Right cardiac atrium (tissue), 5 donors: ENCODE measurements at regions not wholly inside any gene's neighbourhood (a gene's known extent, or its start where the extent isn't known, plus 50 kb on each side); places are given as distances from the start of the nearest gene placed in this dataset.

Experiments
- ATAC-seq, 2 donors: fragments of 200-7000 bp; cut with Tn5 transposase; one replicate each; pipeline versions ENCODE4 v1.8.0 to v1.9.1; 2020; ENCODE audit warnings: moderate library complexity in 2 of 2, mild to moderate bottlenecking in 1 of 2
- DNase-seq, 3 donors: peaks; one replicate each; pipeline ENCODE4 v3.0.0-alpha.2; 2020
- H3K27ac ChIP-seq: one replicate; pipeline ENCODE4 v1.5.1; 2013; ENCODE audit warnings: mild to moderate bottlenecking, low read length, control low read depth, moderate library complexity
- H3K27me3 ChIP-seq: one replicate; pipeline ENCODE4 v1.6.1; 2013; ENCODE audit not compliant: control insufficient read depth, insufficient read depth
- H3K4me1 ChIP-seq: one replicate; pipeline ENCODE4 v1.6.1; 2013; ENCODE audit warnings: low read length; ENCODE audit not compliant: control insufficient read depth, insufficient read depth
- H3K4me3 ChIP-seq: one replicate; pipeline ENCODE4 v1.5.1; 2013; ENCODE audit warnings: low read length, control low read depth
- H3K9me3 ChIP-seq: one replicate; pipeline ENCODE4 v1.6.1; 2013; ENCODE audit warnings: low read length; ENCODE audit not compliant: control insufficient read depth
- WGBS: extraction: QIAGEN DNeasy Blood & Tissue Kit; methylation state at CpG from one replicate; pipeline ENCODE4 v1.1.7; 2013; 5-methylcytosine and 5-hydroxymethylcytosine counted together
- intact Hi-C, 4 donors: fragments of 100-400 bp; cut with DNase I; formaldehyde crosslinking; loops; one replicate each; pipeline versions ENCODE4 v1.11.0 to v1.14.0; 2022 to 2023
- donor health status: healthy with polysubstance abuse.
- donor health status: DM: no; HTN: yes; CAD: no.
- donor health status: DM: no; HTN: no; CAD: no.
- donor health status: DM: no; HTN: yes; CAD: no; lungs with severe emphysema.
- donor health status: DM: yes; HTN: yes; CAD: no.

DNA sequence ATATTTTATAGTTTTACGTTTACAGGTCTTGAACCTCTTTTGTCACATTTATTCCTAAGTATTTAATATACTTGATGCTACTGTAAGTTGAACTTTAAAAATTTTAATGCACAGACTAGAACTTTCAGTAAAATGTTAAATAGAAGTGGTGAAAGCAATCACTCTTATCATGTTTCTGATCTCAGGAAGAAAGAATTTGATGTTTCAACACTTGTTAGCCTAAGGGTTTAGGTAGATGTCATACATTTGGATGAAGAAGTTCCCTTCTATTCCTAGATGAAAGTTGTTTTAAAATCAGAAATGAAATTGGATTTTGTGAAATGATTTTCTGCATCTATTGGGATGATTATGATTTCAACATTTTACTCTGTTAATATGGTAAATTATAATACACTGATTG lies 63.6 kb upstream of the TTLL7 start:
- Histone ChIP-seq H3K9me3 (no peaks in the 10 kb centered on the region), H3K4me1 (no peaks in the 10 kb centered on the region), H3K27ac (no peak overlapping the region), H3K27me3 (no peaks in the 10 kb centered on the region), H3K4me3 (no peak overlapping the region)
- 91% methylated on average over 1 of the region's 1 CpG for WGBS
- ATAC-seq (no peak), DNase-seq (no peak)
- intact Hi-C loops = no loop called here

DNA sequence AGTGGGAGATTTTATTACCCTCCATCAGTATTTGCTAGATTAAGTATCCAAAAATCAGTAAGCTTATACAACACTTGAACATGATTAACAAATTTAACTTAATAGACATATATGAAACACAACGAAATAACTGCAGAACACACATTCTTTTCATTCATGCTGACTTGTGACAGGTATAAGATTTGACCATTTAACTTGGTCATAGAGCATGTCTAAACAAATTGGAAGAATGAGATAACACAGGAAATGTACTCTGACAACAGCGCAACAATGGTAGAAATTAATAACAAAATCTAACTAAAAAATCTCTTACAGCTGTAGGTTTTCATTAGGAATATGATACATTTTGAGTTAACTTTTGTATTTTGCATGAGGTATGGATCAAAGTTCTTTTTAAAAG lies 62.4 kb upstream of the TTLL7 start:
- Histone ChIP-seq H3K27me3 (no peaks in the 10 kb centered on the region), H3K4me3 (no peak overlapping the region), H3K9me3 (no peaks in the 10 kb centered on the region), H3K4me1 (no peaks in the 10 kb centered on the region), H3K27ac (no peak overlapping the region)
- ATAC-seq (no peak), DNase-seq (no peak)
- intact Hi-C loops = no loop called here
- 81% methylated on average over 2 of the region's 2 CpGs for WGBS

DNA sequence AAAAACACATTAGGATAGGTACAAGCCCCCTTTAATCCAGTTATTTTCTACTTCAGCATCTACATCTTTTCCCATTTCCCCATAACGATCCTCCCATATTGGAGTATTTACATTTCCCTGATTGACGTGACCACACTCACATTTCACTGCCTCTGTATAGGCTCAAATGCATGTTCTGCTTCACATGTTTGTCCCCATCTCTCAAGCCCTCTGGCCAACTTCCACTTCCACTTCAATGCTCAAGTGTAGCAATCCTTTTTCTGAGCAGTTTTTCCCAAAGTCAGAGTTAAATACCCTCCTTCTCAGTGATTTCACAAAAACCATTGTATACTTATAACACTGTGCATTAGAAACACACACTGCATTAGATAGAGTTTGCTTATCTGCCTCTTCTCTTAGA lies 61.8 kb upstream of the TTLL7 start:
- intact Hi-C loops = no loop called here

DNA sequence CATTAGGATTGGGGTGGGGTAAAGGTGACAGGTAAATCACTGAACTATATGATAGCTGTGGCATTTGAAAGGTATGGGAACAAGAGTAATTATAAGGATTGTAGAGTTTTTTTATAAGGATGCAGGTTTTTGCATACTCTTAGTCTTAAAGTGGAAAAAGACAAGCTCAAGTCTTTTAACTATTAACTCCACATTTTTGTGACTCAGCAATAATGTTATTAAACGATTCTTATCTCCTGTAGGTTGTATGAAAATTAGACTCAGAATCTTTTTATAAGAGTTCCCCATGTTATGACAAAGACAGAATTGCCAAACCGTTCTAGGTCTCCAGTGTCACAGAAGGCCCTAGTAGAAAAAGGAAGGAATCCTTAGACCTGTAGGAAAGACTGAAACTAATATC lies 49.9 kb upstream of the TTLL7 start:
- Histone ChIP-seq H3K4me3 (no peak overlapping the region), H3K4me1 (no peaks in the 10 kb centered on the region), H3K27ac (no peak overlapping the region), H3K9me3 (no peaks in the 10 kb centered on the region), H3K27me3 (no peaks in the 10 kb centered on the region)
- DNase-seq (no peak), ATAC-seq (no peak)
- WGBS = 69% methylated on average over 2 of the region's 2 CpGs
- intact Hi-C loops = no loop called here

More for the DNA sequence above, 61.8 kb upstream of the TTLL7 start:
- WGBS = 61% methylated on average over 2 of the region's 2 CpGs
- DNase-seq = no peak
- no peaks in the 10 kb centered on the region for H3K27me3 ChIP-seq
- H3K9me3 ChIP-seq = no peaks in the 10 kb centered on the region
- H3K4me1 ChIP-seq = no peaks in the 10 kb centered on the region
- no peak for ATAC-seq
- no peak overlapping the region for H3K27ac ChIP-seq
- no peak overlapping the region for H3K4me3 ChIP-seq
